ENCODE measurements at regions not wholly inside any gene's neighbourhood (a gene's known extent, or its start where the extent isn't known, plus 50 kb on each side); places are given as distances from the start of the nearest gene placed in this dataset.

DNA sequence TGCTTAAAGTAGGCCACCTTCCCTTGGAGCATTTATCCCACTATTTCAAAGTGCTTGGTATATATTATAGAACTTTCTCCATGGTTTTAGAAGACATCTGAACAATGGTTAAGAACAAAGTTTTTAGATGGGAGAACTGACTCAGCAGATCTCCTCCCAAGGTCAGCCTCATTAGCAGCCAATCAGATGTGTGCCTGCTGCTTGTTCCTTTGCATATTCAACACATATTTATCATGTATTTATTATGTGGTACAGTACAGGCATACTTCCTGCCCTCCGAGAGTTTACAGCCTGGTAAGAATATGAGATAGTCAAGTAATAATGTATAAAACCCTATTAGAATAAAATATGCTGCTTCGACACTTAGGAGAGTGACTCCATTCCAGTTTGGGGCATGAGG lies 120.1 kb upstream of the NRP1 start:
- TF ChIP-seq EP300 (IDR thresholded peaks at IDR 0.05; ENCODE audit: low read depth) (no peak), POLR2A (IDR thresholded peaks at IDR 0.05) (no peak), CTCF (IDR thresholded peaks at IDR 0.05) (no peak), POLR2AphosphoS5 (IDR thresholded peaks at IDR 0.05) (no peak)
